Coronary artery (tissue), 2 donors: ENCODE measurements at regions not wholly inside any gene's neighbourhood (a gene's known extent, or its start where the extent isn't known, plus 50 kb on each side); places are given as distances from the start of the nearest gene placed in this dataset.

ENCODE experiments used
- DNase-seq: peaks from one replicate; pipeline ENCODE4 v3.0.0-alpha.2; 2017; ENCODE audit warnings: low spot score
- H3K27ac ChIP-seq, 2 donors: fragments of 200-600 bp; sonication (generic); one replicate each; pipeline ENCODE4 v1.5.1; 2016 to 2019
- H3K4me3 ChIP-seq: fragments of 200-600 bp; sonication (generic); 2 replicates; pipeline ENCODE4 v1.5.1; 2016; ENCODE audit warnings: mild to moderate bottlenecking, moderate library complexity
- CTCF ChIP-seq: fragments of 200-600 bp; sonication (generic); IDR thresholded peaks from one replicate; pipeline ENCODE4 v1.5.1; 2019; ENCODE audit warnings: antibody characterized with exemption

GRCh38 chr5:126015235-126016181, 407.7 kb upstream of the GRAMD2B start:
- H3K4me3 ChIP-seq = peak overlapping the region; percentile 14
- TF ChIP-seq CTCF = no peak
- no peak for DNase-seq
- peak overlapping the region in 1 of 2 donors; percentile 46 for H3K27ac ChIP-seq

GRCh38 chr5:126016256-126016655, 407.0 kb upstream of the GRAMD2B start:
- TF ChIP-seq CTCF = no peak
- DNase-seq = no peak
- no peak overlapping the region for H3K27ac ChIP-seq
- no peak overlapping the region for H3K4me3 ChIP-seq

GRCh38 chr5:126017096-126017495, 406.1 kb upstream of the GRAMD2B start:
- Histone ChIP-seq H3K4me3 (no peak overlapping the region), H3K27ac (no peak overlapping the region)
- no peak for DNase-seq
- no peak for TF ChIP-seq CTCF

GRCh38 chr5:126020770-126021169, 402.4 kb upstream of the GRAMD2B start:
- Histone ChIP-seq H3K4me3 (no peak overlapping the region), H3K27ac (no peak overlapping the region)
- no peak for DNase-seq
- TF ChIP-seq CTCF = no peak

- no peak for TF ChIP-seq CTCF
- Histone ChIP-seq H3K4me3 (no peak overlapping the region), H3K27ac (no peak overlapping the region)
- DNase-seq = no peak
These were observed 399.2 kb upstream of the GRAMD2B start for GRCh38 chr5:126023994-126024441.

- TF ChIP-seq CTCF = no peak
- DNase-seq = no peak
- H3K4me3 ChIP-seq = no peak overlapping the region
- H3K27ac ChIP-seq = no peak overlapping the region
These were observed 396.1 kb upstream of the GRAMD2B start for GRCh38 chr5:126027149-126027548.

- H3K4me3 ChIP-seq = no peak overlapping the region
- TF ChIP-seq CTCF = no peak
- no peak for DNase-seq
- no peak overlapping the region for H3K27ac ChIP-seq
These were observed 395.6 kb upstream of the GRAMD2B start for GRCh38 chr5:126027652-126028051.
